NCI-H2081 (cell line): ENCODE measurements at regions not wholly inside any gene's neighbourhood (a gene's known extent, or its start where the extent isn't known, plus 50 kb on each side); places are given as distances from the start of the nearest gene placed in this dataset.
A peak's percentile ranks its signal among the peaks of the same experiment; 100 is the strongest.

Source experiments
- DNase-seq, 2 experiments: peaks; one replicate each; lab custom pipeline; 2025; lab: John Stamatoyannopoulos, UW

- DNase-seq = no peak
These were observed 132.3 kb downstream of the CSNK2A3 start for GRCh38 chr11:11220786-11221185.

- no peak for DNase-seq
These were observed 134.4 kb downstream of the CSNK2A3 start for GRCh38 chr11:11218629-11218986.

- DNase-seq = no peak
These were observed 135.0 kb downstream of the CSNK2A3 start for GRCh38 chr11:11217929-11218628.

GRCh38 chr11:11217289-11217928 is 135.6 kb downstream of the CSNK2A3 start:
- DNase-seq = no peak

GRCh38 chr11:11215944-11216343 is 137.1 kb downstream of the CSNK2A3 start:
- no peak for DNase-seq

- no peak for DNase-seq
These were observed 137.8 kb downstream of the CSNK2A3 start for GRCh38 chr11:11215058-11215815.

GRCh38 chr11:11213117-11213516 is 139.9 kb downstream of the CSNK2A3 start:
- DNase-seq = no peak

GRCh38 chr11:11211888-11212287 is 141.2 kb downstream of the CSNK2A3 start:
- DNase-seq = no peak

GRCh38 chr11:11211186-11211585 is 141.9 kb downstream of the CSNK2A3 start:
- no peak for DNase-seq

- no peak for DNase-seq
These were observed 142.6 kb downstream of the CSNK2A3 start for GRCh38 chr11:11210446-11210845.

GRCh38 chr11:11209967-11210366 is 143.1 kb downstream of the CSNK2A3 start:
- no peak for DNase-seq

GRCh38 chr11:11208994-11209393 is 144.1 kb downstream of the CSNK2A3 start:
- no peak for DNase-seq

GRCh38 chr11:11207428-11207827 is 145.6 kb downstream of the CSNK2A3 start:
- no peak for DNase-seq

- DNase-seq = no peak
These were observed 146.6 kb downstream of the CSNK2A3 start for GRCh38 chr11:11206484-11206883.

GRCh38 chr11:11202885-11203284 is 150.2 kb downstream of the CSNK2A3 start:
- DNase-seq = no peak

GRCh38 chr11:11201302-11201701 is 151.7 kb downstream of the CSNK2A3 start:
- DNase-seq = peak in 1 of 2 experiments; percentile 13

GRCh38 chr11:11192541-11192940 is 160.5 kb downstream of the CSNK2A3 start:
- no peak for DNase-seq

GRCh38 chr11:11189506-11189905 is 163.5 kb downstream of the CSNK2A3 start:
- no peak for DNase-seq

GRCh38 chr11:11186249-11186648 is 166.8 kb downstream of the CSNK2A3 start:
- DNase-seq = no peak

- DNase-seq = no peak
These were observed 170.8 kb downstream of the CSNK2A3 start for GRCh38 chr11:11182261-11182660.

GRCh38 chr11:11178671-11179638 is 174.1 kb downstream of the CSNK2A3 start:
- DNase-seq = no peak
